GM18867 (cell line): ENCODE measurements at regions not wholly inside any gene's neighbourhood (a gene's known extent, or its start where the extent isn't known, plus 50 kb on each side); places are given as distances from the start of the nearest gene placed in this dataset.
"Not testable (repeated sequence)": the region's sequence is repeated elsewhere in the genome, so short reads cannot be mapped to it uniquely, and the experiment has no call there.

ENCODE experiments used
- ATAC-seq: cut with Tn5 transposase; IDR thresholded peaks from one replicate; pipeline ENCODE4 v1.9.1; 2021; ENCODE audit warnings: mild to moderate bottlenecking, moderate library complexity; ENCODE audit not compliant: unreplicated experiment

DNA sequence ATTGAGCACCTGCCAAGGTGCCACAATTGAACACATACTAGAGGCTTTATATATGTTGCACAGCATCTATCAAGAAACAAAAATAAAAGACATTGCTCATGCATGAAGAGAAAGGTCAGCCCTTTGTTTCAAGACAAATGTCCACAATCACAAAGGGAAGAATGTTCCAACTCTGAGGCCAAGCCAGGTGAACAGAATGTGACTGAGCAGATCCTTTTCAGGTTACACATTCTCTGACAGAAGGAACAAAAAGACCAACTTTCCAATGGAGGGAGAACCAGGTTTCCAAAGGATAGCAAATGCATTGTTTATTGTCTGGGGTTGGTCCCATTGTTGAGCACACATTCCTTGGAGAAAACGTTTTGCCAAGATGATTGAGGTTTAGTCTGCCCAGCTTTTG lies 50.2 kb upstream of the FAM174B start:
- ATAC-seq = no peak

DNA sequence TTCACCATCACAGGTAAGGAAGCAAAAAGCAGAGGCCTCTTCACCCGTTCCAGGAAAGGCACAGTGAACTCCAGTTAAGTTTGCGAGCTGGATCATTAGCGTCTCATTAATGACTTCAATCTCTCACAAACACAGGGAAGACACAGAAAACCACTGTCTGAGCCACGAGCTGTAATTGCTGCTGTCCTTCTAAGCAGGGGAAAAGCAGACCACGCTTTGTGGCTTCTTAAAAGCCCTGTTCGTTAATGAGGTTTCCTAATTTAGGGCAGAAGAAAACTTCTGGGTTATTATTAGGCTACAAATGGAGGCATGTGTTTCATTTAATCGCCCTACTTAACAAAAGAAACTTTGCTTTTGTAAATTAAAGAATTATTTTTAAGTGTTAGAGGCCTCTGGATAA lies 50.6 kb upstream of the FAM174B start:
- no peak for ATAC-seq

DNA sequence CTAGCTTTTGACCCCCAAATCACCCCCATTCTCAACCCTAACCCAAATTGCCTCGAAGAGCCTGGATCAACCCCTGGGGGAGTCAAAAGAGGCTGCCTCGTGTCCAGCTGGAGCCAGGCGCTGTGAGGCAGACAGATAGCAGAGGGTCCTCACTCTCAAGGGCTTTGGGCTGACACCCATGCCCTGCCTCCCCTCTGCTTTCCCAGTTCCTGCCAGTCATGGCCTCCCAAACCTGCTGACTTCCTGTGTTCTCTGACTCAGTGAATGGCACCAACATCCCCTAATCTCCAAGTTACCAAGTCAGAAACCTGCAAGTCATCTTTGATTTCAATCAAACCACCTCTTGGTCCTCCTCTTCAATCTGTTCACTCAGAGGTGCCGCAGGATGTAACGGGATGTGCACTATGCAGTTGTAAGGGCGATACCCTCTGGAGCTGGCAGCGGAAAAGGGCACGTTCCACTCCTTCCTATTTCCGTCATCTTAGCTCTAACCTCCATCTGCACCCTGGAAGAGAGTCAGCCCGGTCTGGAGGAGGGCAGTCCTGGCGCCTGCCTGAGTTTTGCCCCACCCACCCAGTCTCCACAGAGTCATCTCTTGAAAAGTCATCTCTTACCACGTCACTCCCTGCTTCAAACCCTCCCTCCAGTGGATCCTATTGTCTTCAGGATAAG lies 52.4 kb upstream of the FAM174B start:
- ATAC-seq = no peak

DNA sequence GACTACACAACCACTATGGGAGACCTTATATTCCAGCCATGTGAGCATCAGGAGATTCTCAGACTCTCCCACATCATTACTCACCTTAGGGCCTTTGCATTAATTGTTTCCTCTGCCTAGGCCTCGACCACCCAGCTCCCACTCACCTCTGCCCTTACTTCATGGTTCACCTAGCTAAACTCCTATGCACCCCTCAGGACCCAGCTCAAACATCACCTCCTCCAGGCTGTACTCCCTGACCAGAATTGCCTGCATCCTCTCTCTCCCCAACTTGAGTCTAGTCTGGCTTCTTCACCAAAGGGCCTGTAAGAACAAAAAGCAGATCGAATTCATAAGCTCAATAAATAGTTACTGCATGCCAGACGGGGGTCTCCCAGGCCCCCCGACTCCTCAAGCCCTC lies 53.1 kb upstream of the FAM174B start:
- no peak for ATAC-seq

DNA sequence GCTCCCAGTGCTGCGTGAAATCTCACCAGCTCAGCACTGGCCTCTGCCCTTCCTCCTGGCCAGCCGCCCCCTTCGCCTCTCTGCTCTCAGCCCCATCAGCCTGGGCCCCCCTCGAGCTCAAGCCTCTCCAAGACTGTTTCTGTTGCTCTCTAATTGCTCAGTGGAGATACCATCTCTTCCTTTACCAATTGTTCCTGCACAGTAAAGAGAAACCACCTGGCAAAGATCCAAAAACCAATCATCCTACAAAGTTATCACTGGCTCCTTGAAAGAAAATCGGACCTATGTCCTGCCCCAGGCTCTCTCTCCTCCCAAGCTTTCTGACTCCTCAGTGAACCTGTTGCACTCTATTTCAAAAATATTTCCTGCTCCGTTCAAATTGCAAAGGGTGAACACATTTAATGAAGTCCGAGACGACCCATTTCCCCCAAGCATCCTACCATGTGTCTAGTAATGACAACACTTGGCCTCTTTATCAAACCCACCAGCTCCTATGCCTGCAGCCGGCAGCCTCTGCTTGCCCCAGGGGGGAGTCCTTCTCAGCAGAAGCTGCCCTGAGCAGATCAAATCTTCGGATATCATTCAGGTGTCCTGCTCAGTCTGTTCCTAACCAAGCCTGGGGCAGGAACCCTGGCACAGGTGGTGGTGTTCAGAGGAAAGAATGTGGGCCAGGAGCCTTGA lies 53.7 kb upstream of the FAM174B start:
- no peak for ATAC-seq

DNA sequence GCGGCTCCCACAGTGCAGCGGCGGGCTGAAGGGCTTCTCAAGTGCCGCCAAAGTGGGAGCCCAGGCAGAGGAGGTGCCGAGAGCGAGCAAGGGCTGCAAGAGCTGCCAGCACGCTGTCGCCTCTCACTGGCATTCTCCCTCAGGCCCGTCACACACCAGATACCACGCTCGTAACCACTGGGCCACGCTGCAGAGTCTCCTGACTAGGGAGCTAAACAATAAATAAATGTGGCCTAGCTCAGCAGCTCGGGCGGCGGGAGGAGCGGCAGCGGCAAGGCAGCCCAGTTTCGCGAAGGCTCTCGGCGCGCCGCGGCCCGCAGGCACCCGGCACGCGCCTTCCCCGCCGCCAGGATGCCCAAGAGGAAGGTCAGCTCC lies 55.9 kb upstream of the FAM174B start:
- no peak for ATAC-seq

DNA sequence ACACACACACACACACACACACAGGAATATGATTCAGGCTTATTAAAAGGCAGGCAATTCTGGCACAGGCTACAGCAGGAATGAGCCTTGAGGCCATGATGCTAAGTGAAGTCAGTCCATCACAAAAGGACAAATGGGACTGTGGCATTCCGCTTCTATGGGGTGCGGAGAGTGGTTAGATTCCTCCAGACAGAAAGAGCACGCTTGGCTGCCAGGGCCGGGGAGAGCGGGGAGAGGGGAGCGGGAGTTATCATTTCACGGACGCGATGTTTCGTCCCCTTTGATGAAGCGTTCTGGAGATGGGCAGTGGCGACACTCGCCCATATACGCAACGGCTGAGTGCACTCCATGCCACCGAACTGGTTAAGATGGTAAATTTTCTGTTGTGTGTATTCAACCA lies 58.5 kb upstream of the FAM174B start:
- ATAC-seq = peak; percentile 23

- peak; percentile 71 for ATAC-seq
These were observed 59.2 kb upstream of the FAM174B start for GRCh38 chr15:92714477-92715401.

DNA sequence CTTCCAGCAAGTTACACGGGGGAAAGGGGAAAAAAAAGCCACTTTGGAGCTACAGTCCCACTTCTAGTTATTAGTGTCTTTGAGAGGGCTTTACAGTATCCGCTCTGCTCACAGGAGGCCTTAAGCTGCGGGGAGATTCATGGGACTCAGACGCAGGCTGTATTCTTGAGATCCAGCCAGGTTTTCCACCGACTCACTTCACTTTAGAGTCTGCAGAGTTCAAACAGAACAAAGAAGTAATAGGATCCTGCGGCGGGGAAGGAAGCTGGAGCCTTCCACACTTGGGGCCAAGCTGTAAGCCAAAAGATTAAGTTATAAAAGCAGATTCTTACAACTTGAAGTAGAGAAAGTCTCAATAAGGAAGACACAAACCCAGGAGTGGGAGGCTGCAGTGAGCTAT lies 60.2 kb upstream of the FAM174B start:
- no peak for ATAC-seq

DNA sequence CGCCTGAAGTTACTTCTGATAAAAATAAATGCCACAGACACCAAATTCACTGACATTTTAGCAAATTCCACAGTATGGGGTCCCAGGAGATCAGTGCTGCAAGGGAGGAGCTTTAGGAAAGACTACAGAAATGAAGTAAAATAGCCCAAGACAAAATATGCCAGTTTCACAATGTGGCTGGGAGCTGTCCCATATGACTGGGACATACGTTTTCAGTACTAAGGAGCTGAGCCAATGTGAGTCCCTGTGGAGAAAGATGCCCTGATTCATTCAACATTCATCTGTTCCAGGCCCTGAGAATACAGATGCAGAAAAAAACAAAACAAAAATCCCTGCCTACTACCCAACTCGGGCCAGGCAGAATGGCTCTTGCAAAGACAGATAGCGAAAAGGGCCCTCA lies 63.4 kb upstream of the FAM174B start:
- no peak for ATAC-seq

DNA sequence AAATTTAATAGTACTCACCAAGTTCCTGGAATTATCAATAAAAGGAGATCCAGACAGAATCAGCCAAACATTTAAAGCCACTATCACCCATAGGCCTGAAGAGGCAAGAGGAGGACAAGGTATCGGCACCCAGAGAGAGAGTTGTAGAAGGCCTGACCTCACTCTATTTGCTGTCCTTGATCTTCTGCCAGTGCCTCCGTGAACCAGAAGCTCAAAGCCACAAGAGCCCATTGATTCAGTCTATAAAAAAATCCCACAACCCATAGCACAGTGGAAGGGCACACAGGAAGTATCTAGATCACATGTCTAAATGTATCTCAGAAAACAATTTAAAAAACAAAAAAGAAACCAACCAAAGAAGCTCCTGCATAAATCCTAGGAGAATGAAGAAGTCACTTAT lies 68.6 kb upstream of the FAM174B start:
- no peak for ATAC-seq

- ATAC-seq = no peak
These were observed 69.6 kb upstream of the FAM174B start for GRCh38 chr15:92725171-92725570.

DNA sequence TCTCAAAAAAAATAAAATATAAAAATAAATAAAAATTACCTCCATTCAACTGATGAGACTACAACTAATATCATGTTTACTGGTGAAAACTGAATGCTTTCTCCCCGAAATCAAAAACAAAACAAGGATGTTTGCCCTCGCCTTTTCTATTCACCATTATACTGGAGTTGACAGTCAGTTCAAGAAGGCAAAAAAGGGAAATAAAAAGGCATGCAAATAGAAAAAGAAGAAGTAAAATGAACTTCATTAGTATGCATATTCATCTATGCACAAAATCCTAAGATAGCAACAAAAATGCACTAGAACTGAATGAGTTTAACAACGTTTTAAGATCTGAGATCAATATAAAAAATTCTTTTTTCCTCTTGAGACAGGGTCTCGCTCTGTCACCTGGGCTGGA lies 72.7 kb upstream of the FAM174B start:
- ATAC-seq = no peak

GRCh38 chr15:92733090-92733933 lies 77.7 kb upstream of the FAM174B start:
- ATAC-seq = no peak

DNA sequence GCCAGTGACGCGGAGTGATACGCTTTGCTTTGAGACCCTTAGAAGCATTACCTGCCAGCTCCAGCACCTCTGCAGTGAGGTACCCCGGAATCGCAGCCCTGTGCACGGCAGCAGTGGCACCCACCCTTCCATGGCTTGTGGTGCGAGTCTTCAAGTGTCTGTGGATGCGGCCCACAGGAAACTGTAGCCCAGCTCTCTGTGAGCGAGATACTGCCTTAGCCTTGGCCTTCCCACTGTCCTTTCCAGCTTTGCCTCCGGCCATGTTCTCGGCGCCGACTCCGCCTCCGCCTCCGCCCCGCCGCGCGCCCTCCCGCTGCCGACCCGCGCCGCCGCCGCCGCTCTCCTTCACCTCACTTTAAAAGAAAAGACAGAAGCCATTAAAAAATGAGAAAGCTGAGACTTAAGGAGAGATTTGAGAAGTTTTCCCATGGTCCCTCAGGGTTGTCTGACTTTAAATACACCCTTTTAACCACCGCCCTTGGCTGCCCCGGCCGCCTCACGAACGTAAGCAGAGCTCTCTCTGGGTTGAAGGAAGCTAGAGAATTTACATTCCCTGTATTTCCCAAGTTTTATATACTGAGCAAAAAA lies 78.5 kb upstream of the FAM174B start:
- ATAC-seq = no peak

DNA sequence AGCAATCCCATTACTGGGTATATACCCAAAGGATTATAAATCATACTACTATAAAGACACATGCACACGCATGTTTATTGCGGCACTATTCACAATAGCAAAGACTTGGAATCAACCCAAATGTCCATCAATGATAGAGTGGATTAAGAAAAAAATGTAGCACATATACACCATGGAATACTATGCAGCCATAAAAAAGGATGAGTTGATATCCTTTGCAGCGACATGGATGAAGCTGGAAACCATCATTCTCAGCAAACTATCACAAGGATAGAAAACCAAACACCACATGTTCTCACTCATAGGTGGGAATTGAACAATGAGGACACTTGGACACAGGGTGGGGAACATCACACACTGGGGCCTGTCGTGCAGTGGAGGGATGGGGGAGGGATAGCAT lies 83.7 kb upstream of the FAM174B start:
- ATAC-seq = not testable (repeated sequence)

DNA sequence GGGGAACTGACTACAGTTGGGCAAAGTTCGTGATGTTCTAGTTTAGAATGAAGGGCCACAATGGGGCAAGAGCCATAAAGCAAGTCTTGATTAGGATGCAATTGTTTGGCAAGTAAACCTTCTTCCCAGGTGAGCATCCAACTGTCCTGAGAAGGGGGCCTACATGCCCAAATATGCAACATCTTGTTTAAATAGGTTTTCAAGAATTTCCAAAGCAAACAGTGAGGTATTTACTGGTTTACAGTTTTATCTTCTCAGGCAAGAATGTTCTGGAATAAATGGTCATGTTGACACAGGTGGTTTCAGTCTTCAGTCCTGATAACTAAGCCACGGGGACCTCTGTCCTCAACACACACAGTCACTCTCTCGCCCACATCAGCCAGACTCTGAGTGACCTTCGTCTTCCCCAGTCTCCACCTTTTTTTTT lies 90.3 kb upstream of the FAM174B start:
- no peak for ATAC-seq

- ATAC-seq = no peak
These were observed 91.5 kb upstream of the FAM174B start for GRCh38 chr15:92747047-92747446.

DNA sequence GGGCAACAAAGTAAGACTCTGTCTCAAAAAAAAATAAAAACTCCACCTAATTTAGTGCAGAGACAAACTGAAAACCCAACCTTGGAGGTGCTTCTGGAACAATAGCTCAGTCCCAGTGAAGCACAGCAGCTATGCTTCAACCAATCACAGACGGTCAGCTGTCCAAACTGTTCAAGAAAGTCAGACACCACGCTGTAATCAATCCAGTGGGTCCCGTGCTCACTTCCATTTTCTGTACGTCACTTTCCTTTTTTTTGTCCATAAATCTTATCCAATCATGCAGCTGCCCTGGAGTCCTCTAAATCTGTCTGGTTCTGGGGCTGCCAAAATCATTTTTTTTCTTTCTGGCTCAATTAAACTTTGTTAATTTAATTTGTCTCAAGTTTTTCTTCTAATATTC lies 93.6 kb upstream of the FAM174B start:
- no peak for ATAC-seq

DNA sequence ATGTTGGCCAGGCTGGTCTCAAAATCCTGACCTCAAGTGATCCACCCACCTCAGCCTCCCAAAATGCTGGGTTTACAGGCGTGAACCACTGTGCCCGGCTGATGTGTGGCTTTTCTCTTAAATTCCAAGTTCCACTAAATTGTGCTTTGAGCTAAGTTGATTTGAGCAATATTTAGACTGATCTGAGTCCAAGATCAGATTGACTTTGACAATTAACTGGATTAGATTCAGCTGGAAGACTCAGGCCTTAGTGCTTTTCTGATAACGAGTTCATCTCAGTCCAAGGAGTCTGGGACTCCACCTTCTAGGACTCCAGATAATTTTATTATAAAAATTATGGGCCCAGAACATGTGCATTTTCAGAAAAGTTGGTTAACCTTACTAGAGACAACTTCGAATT lies 94.4 kb upstream of the FAM174B start:
- ATAC-seq = no peak

- no peak for ATAC-seq
These were observed 96.0 kb upstream of the FAM174B start for GRCh38 chr15:92751528-92751927.
